ES-I3 (cell line): ENCODE measurements at regions not wholly inside any gene's neighbourhood (a gene's known extent, or its start where the extent isn't known, plus 50 kb on each side); places are given as distances from the start of the nearest gene placed in this dataset.

ENCODE experiments used
- H3K36me3 ChIP-seq: 2 replicates; pipeline ENCODE4 v1.6.1; 2013; ENCODE audit warnings: mild to moderate bottlenecking, low read length, control low read depth, moderate library complexity; ENCODE audit not compliant: insufficient read depth
- H3K4me1 ChIP-seq: 2 replicates; pipeline ENCODE4 v1.6.1; 2013; ENCODE audit warnings: mild to moderate bottlenecking, control low read depth, low read length; ENCODE audit not compliant: insufficient read depth
- H3K9ac ChIP-seq: 2 replicates; pipeline ENCODE4 v1.6.1; 2013; ENCODE audit warnings: low read depth, mild to moderate bottlenecking, low read length, moderate library complexity
- H3K9me3 ChIP-seq: 2 replicates; pipeline ENCODE4 v1.6.1; 2013; ENCODE audit warnings: mild to moderate bottlenecking, low read length, moderate library complexity; ENCODE audit not compliant: control insufficient read depth, insufficient read depth

DNA sequence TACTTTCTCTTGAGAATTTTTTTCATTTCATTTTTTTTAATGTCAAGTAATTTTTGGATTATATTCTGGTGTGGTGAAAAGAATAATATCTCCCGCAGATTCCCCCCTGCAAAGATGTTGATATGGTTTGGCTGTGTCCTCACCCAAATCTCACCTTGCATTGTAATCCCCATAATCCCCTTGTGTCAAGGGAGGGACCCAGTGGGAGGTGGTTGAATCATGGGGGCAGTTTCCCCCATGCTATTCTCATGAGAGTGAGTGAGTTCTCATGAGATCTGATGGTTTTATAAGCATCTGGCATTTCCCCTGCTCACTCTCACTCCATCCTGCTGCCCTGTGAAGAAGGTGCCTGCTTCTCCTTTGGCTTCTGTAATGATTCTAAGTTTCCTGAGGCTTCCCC lies 58.7 kb upstream of the PMEPA1 start:
- Histone ChIP-seq H3K9ac (no peak overlapping the region), H3K9me3 (no peaks in the 10 kb centered on the region), H3K4me1 (peaks cover 13% of the 10 kb centered on the region), H3K36me3 (no peaks in the 10 kb centered on the region)

DNA sequence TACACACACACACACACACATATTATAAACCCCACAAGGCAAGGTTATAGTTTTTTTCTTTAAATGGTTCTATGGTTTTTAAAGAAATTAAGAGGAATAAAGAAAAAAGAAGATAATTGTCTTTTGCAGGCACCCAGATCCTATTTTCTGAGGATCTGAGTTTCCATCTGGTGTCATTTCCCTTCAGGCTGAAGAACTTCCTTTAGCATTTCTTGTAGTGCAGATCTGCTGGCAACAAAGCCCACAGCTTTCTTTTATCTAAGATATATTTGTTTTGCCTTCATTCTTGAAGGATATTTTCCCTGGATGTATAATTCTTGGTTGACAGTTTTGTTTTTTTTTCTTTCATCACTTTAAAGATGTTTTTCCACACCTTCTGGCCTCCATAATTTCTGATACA lies 57.6 kb upstream of the PMEPA1 start:
- H3K4me1 ChIP-seq: peaks cover 8% of the 10 kb centered on the region
- no peaks in the 10 kb centered on the region for H3K9me3 ChIP-seq
- H3K36me3 ChIP-seq: no peaks in the 10 kb centered on the region
- no peak overlapping the region for H3K9ac ChIP-seq

DNA sequence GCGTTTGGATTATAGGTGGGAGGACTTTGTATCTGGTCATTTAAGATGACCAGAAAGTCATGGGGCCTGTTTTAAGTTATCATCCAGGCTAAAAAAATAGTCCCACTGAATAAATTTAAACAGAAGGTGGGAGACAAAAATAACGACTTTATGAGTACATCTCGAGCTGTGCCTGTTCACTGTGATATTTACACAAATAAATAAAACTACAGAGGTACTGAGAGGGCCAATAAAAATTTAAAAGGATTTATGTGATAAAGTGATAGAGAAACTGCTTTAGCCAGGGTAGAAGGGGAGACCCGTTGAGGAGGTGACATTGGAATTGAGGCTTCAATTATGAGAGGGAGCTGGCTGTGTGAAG lies 53.4 kb upstream of the PMEPA1 start:
- Histone ChIP-seq H3K36me3 (no peaks in the 10 kb centered on the region), H3K9ac (no peak overlapping the region), H3K4me1 (no peaks in the 10 kb centered on the region), H3K9me3 (no peaks in the 10 kb centered on the region; the same call in 1 of the 2 replicates)

DNA sequence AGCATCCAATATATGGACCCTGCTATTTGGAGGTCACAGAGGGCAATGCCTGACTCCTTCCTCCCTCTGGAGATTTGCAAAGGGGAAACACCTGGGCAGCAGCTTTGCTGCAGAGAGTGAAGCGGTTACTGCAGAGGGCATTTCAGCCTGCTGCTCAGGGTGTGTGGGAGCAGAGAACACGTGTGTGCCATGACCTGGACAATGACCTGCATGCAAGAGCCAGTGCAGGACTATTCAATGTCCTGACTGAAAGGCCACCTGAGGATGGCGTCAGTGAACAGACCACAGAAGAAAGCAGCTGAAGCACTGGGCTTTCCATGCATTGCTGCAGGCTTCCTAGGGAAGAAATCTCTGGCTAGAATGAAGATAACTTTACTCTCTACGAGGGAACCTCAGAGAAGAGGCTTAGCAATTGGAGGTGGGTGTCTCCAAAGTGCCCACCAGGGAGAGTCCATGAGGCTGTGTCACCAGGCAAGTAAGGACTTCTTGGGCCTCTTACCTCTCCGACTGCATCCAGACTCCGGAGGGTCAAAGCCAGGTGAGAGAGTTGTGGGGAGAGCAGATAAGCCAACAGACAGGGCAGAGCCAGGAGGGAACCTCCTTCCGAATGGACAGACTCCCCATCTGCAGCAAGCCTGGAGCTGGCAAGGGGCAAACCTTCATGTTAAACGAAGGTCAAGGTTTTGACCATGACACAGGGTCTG lies 52.9 kb upstream of the PMEPA1 start:
- H3K9ac ChIP-seq: no peak overlapping the region
- no peaks in the 10 kb centered on the region for H3K4me1 ChIP-seq
- H3K36me3 ChIP-seq: no peaks in the 10 kb centered on the region
- H3K9me3 ChIP-seq: no peaks in the 10 kb centered on the region; the same call in 1 of the 2 replicates

DNA sequence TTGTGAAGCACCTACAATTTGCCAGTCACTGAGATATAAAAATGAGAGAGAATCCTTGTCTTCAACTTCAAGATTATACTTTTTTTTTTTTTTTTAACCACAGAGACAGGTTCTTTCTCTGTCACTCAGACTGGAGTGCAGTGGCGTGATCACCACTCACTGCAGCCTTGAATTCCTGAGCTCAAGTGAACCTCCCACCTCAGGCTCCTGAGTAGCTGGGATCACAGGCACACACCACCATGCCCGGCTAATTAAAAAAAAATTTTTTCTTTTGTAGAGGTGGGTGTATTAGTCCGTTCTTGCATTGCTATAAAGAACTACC lies 51.6 kb upstream of the PMEPA1 start:
- H3K9me3 ChIP-seq: no peaks in the 10 kb centered on the region; the same call in 1 of the 2 replicates
- H3K9ac ChIP-seq: no peak overlapping the region

DNA sequence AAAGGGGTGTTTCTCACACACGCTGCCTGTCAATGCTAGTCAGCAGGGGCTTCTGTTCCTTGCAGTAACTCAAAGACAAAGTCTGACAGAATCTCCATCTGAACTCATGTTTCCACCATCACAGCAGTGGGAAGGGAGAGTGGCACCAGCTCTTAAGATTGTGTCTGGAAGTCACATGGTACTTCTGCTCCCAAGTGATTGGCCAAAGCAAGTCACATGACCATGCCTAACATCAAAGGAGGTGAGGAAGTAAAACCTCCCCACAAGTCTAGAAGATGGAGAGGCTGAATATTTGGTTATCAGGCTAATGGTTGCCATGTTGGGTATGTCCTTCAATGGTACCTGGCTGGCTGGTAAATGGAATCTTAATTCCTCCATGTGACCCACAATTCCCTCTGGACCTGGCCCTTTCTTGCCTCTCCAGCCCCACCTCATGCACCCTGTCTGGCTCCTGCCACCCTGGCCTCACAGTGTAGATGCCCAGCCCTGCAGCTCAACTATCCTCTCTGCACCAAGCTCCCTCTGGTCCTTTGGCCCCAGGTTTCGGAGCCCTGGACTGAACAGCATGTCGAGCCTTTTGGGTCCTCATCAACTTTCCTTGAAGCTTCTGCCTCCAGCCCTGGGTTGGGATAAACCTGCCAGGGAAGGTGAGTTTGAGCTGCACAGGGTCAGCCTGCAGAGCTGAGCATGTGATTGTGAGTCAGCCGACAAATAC lies 51.0 kb upstream of the PMEPA1 start:
- Histone ChIP-seq H3K9me3 (no peaks in the 10 kb centered on the region; the same call in 1 of the 2 replicates), H3K36me3 (no peaks in the 10 kb centered on the region), H3K9ac (no peak overlapping the region), H3K4me1 (no peaks in the 10 kb centered on the region)

More for the DNA sequence above, 51.6 kb upstream of the PMEPA1 start:
- Histone ChIP-seq H3K4me1 (no peaks in the 10 kb centered on the region), H3K36me3 (no peaks in the 10 kb centered on the region)

DNA sequence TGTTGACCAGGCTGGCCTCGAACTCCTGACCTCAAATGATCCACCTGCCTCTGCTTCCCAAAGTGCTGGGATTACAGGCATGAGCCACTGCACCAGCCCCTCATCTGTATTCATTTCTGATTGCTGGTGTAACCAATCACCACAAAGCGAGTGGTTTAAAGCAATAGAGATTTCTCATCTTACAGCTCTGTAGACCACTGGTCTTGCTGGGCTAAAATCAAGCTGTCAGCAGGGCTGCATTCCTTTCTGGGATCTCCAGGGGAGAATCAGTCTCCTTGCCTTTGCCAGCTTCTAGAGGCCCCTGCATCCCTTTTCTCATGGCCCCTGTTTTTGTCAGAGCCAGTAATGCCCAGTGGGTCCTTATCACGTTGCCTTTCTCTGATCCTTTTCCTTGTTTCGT lies 49.9 kb upstream of the PMEPA1 start:
- H3K4me1 ChIP-seq: no peaks in the 10 kb centered on the region

More for the DNA sequence above, 49.9 kb upstream of the PMEPA1 start:
- Histone ChIP-seq H3K9ac (no peak overlapping the region), H3K9me3 (no peaks in the 10 kb centered on the region; the same call in 1 of the 2 replicates), H3K36me3 (no peaks in the 10 kb centered on the region)
